Ovary (tissue), 7 donors: ENCODE measurements at regions not wholly inside any gene's neighbourhood (a gene's known extent, or its start where the extent isn't known, plus 50 kb on each side); places are given as distances from the start of the nearest gene placed in this dataset.

Experiments used
- DNase-seq, 5 donors: peaks; one replicate each; pipeline ENCODE4 v3.0.0-alpha.2; 2019 to 2020
- H3K27ac ChIP-seq, 2 donors: fragments of 200-600 bp; one replicate each; pipeline versions ENCODE4 v1.5.1 to v1.8.0; 2019 to 2022
- H3K27me3 ChIP-seq: fragments of 200-600 bp; one replicate; pipeline ENCODE4 v1.8.0; 2022
- H3K36me3 ChIP-seq: fragments of 200-600 bp; sonication (generic); one replicate; pipeline ENCODE4 v1.5.1; 2019
- H3K4me1 ChIP-seq: one replicate; pipeline ENCODE4 v1.8.1; 2013; ENCODE audit warnings: mild to moderate bottlenecking, moderate library complexity; ENCODE audit not compliant: insufficient read depth
- H3K4me3 ChIP-seq: fragments of 200-600 bp; sonication (generic); one replicate; pipeline ENCODE4 v1.5.1; 2017
- H3K9me3 ChIP-seq, 2 donors: fragments of 200-600 bp in 1 of 2; sonication (generic) in 1 of 2; one replicate each; pipeline versions ENCODE4 v1.5.1 to v1.8.1; 2013 to 2019; ENCODE audit warnings: mild to moderate bottlenecking in 1 of 2, moderate library complexity in 1 of 2
- CTCF ChIP-seq, 3 donors: fragments of 450-650 bp in 2 of 3; fragments of 200-600 bp in 1 of 3; IDR thresholded peaks; one replicate each; pipeline versions ENCODE4 v1.5.1 to v1.8.0; 2016 to 2022; ENCODE audit warnings: antibody characterized with exemption in 3 of 3, mild to moderate bottlenecking in 1 of 3
- EP300 ChIP-seq: sonication (generic); formaldehyde crosslinking; IDR thresholded peaks from one replicate; pipeline ENCODE4 v1.6.1; 2017; ENCODE audit warnings: antibody characterized with exemption
- POLR2A ChIP-seq: fragments of 450-650 bp; IDR thresholded peaks from one replicate; pipeline ENCODE4 v1.6.1; 2017; ENCODE audit warnings: antibody characterized with exemption, mild to moderate bottlenecking, moderate library complexity
- WGBS, 3 donors: extraction: QIAGEN DNeasy Blood & Tissue Kit in 1 of 3; methylation state at CpG; one replicate each; pipeline versions ENCODE4 v1.1.5 to v1.1.7; 2013 to 2017; 5-methylcytosine and 5-hydroxymethylcytosine counted together
- intact Hi-C, 4 donors: fragments of 100-400 bp; cut with DNase I; formaldehyde crosslinking; loops; one replicate each; pipeline versions ENCODE4 v1.11.0 to v1.15.1; 2022 to 2023
- donor health status: DM: no; HTN: no; CAD: no; lungs with moderate emphysema.
- donor health status: DM: no; HTN: no; CAD: no.
- donor health status: Bipolar disorder and iron deficiency.
- donor health status: DM: no; HTN: no; CAD: no.
- donor health status: DM: yes; HTN: yes; CAD: no.

GRCh38 chr15:62841269-62841628 is 201.3 kb upstream of the TPM1 start:
- H3K4me1 ChIP-seq, result no peaks in the 10 kb centered on the region
- H3K27ac ChIP-seq, result no peak overlapping the region
- no peak for DNase-seq
- no peaks in the 10 kb centered on the region for H3K9me3 ChIP-seq
- H3K27me3 ChIP-seq, result no peaks in the 10 kb centered on the region
- no peak overlapping the region for H3K4me3 ChIP-seq
- TF ChIP-seq EP300, result no peak
- TF ChIP-seq CTCF (IDR thresholded peaks at IDR 0.05), result no peak
- no peak for TF ChIP-seq POLR2A
- no peaks in the 10 kb centered on the region for H3K36me3 ChIP-seq
- intact Hi-C loops, result loop anchor here in 2 of 4 donors (10.0 kb wide), 2 partner anchors 204 to 254 kb away; partner anchors contain the start of gene TPM1 (in 1 of the 2)
- 90 to 94% (median 91%) methylated on average over 10 of the region's 10 CpGs for WGBS, 3 donors

GRCh38 chr15:62841891-62842559 is 200.5 kb upstream of the TPM1 start:
- Histone ChIP-seq H3K4me1 (no peaks in the 10 kb centered on the region), H3K9me3 (no peaks in the 10 kb centered on the region), H3K36me3 (no peaks in the 10 kb centered on the region), H3K27me3 (no peaks in the 10 kb centered on the region), H3K4me3 (no peak overlapping the region), H3K27ac (no peak overlapping the region)
- TF ChIP-seq EP300, result no peak
- intact Hi-C loops, result loop anchor here in 2 of 4 donors (10.0 kb wide), 2 partner anchors 203 to 253 kb away; partner anchors contain the start of gene TPM1 (in 1 of the 2)
- no peak for DNase-seq
- WGBS, 3 donors, result 86 to 91% (median 87%) methylated on average over 10 of the region's 10 CpGs

DNA sequence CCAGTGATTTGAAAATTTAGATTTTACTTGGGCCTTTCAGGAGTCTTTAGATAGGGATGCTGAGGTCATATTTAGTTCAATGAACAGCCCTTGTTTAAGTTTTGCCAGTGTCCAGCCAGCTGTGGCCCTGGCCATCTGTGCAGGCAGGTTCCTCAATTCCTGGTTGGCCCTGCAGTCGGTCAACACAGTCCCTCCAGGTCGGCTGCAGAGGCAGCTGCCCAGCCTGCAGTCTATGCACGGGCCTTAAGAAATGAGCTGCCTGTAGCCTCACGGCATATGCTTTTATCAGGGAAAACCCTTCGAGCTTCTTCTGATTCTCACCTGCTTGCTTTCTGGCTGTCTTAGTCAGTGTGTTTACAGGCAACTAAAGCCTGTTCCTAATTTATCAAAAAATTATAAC is 199.2 kb upstream of the TPM1 start:
- TF ChIP-seq EP300 (no peak), CTCF (IDR thresholded peaks at IDR 0.05) (no peak), POLR2A (no peak)
- DNase-seq, result no peak
- Histone ChIP-seq H3K27ac (no peak overlapping the region), H3K9me3 (no peaks in the 10 kb centered on the region), H3K4me3 (no peak overlapping the region), H3K27me3 (no peaks in the 10 kb centered on the region), H3K4me1 (no peaks in the 10 kb centered on the region), H3K36me3 (no peaks in the 10 kb centered on the region)
- 74 to 85% (median 84%) methylated on average over 5 of the region's 5 CpGs for WGBS, 3 donors
- intact Hi-C loops, result loop anchor here in 2 of 4 donors (10.0 kb wide), 2 partner anchors 201 to 251 kb away; partner anchors contain the start of gene TPM1 (in 1 of the 2)

DNA sequence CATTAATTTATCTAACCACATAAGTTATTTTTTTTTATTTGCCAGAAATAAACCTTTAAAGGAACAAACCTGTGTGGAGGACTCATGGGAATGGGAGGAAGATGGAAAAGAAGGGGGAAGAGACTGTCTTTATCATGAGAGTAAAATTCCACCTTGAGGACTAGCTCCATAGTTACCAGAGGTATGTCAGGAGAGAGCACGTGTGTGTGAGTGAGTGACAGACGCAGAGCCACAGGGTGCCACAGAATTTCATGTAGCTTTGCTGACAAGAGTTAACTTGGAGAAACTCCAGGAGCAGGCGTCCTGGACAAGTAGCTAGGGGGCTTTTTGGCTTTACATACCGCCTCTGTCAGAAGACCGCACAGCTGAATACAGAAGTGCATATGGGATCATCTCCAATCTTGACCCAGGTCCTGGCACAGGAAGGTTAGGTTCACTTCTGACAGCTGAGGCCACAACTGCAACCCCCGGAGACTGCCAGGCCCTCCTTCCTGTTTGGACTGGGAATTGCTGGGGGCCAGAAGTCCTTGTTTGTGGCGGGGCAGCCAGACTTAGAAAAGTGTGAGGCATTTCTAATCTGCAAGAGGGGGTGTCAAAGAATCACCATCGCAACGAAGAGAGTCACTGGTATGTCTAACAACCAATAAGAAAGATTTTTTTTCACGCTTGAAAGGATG is 197.8 kb upstream of the TPM1 start:
- H3K36me3 ChIP-seq, result no peaks in the 10 kb centered on the region
- intact Hi-C loops, result loop anchor here (5.0 to 10.0 kb wide), 4 partner anchors 198 to 250 kb away; partner anchors contain the start of gene TPM1 (in 2 of the 4)
- no peaks in the 10 kb centered on the region for H3K27me3 ChIP-seq
- TF ChIP-seq POLR2A (no peak), CTCF (IDR thresholded peaks at IDR 0.05) (no peak), EP300 (no peak)
- H3K4me3 ChIP-seq, result no peak overlapping the region
- H3K27ac ChIP-seq, result no peak overlapping the region
- H3K4me1 ChIP-seq, result no peaks in the 10 kb centered on the region
- no peaks in the 10 kb centered on the region for H3K9me3 ChIP-seq
- no peak for DNase-seq
- WGBS, 3 donors, result 60 to 76% (median 68%) methylated on average over 10 of the region's 10 CpGs
